ENCODE measurements at regions not wholly inside any gene's neighbourhood (a gene's known extent, or its start where the extent isn't known, plus 50 kb on each side); places are given as distances from the start of the nearest gene placed in this dataset.
A peak's percentile ranks its signal among the peaks of the same experiment; 100 is the strongest.
"Not testable (repeated sequence)": the region's sequence is repeated elsewhere in the genome, so short reads cannot be mapped to it uniquely, and the experiment has no call there.

DNA sequence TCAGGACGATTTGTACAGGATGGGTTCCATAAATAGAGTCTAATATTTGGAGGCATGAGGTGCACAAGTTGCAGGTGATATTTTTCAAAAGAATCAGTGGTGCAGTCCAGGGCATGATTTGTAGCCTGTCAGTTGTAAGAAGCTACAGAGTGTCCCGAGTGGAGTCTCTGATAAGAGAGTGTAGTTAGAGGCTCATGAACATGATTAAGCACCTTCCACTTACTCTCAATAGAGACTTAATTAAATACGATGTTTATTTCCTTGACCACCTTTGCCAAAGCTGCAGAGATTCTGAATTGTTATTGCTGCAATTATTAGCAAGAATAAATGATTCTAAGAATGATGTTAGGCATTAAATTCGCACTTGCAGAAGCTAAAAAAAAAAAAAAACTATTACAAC, 218.4 kb upstream of the LRTM1 start:
- Mint-ChIP-seq H3K4me1 (ENCODE audit: low read depth) (peaks cover 3% of the 10 kb centered on the region), H3K27me3 (peaks cover 10% of the 10 kb centered on the region), H3K36me3 (ENCODE audit: insufficient read depth) (no peaks in the 10 kb centered on the region), H3K27ac (no peak overlapping the region), H3K4me3 (ENCODE audit: low read depth) (no peak overlapping the region), H3K9me3 (ENCODE audit: low read depth) (no peaks in the 10 kb centered on the region)
- no peak for TF ChIP-seq CTCF (IDR thresholded peaks at IDR 0.05; ENCODE audit: unreplicated experiment)
- no peak for DNase-seq (ENCODE audit: low spot score, unreplicated experiment)

- no peak for DNase-seq (ENCODE audit: low spot score, unreplicated experiment)
- H3K4me3 Mint-ChIP-seq (ENCODE audit: low read depth), result no peak overlapping the region
- no peaks in the 10 kb centered on the region for H3K36me3 Mint-ChIP-seq (ENCODE audit: insufficient read depth)
- H3K4me1 Mint-ChIP-seq (ENCODE audit: low read depth), result no peaks in the 10 kb centered on the region
- H3K27ac Mint-ChIP-seq, result no peak overlapping the region
- H3K9me3 Mint-ChIP-seq (ENCODE audit: low read depth), result no peaks in the 10 kb centered on the region
- peaks cover 10% of the 10 kb centered on the region for H3K27me3 Mint-ChIP-seq
- TF ChIP-seq CTCF (IDR thresholded peaks at IDR 0.05; ENCODE audit: unreplicated experiment), result no peak
Observed at GRCh38 chr3:55144015-55144673, 216.3 kb upstream of the LRTM1 start.

- TF ChIP-seq CTCF (IDR thresholded peaks at IDR 0.05; ENCODE audit: unreplicated experiment), result no peak
- DNase-seq (ENCODE audit: low spot score, unreplicated experiment), result no peak
- no peaks in the 10 kb centered on the region for H3K36me3 Mint-ChIP-seq (ENCODE audit: insufficient read depth)
- H3K4me1 Mint-ChIP-seq (ENCODE audit: low read depth), result no peaks in the 10 kb centered on the region
- H3K9me3 Mint-ChIP-seq (ENCODE audit: low read depth), result no peaks in the 10 kb centered on the region
- peaks cover 8% of the 10 kb centered on the region for H3K27me3 Mint-ChIP-seq
- H3K4me3 Mint-ChIP-seq (ENCODE audit: low read depth), result no peak overlapping the region
- no peak overlapping the region for H3K27ac Mint-ChIP-seq
Observed at GRCh38 chr3:55143336-55143735, 215.5 kb upstream of the LRTM1 start.

DNA sequence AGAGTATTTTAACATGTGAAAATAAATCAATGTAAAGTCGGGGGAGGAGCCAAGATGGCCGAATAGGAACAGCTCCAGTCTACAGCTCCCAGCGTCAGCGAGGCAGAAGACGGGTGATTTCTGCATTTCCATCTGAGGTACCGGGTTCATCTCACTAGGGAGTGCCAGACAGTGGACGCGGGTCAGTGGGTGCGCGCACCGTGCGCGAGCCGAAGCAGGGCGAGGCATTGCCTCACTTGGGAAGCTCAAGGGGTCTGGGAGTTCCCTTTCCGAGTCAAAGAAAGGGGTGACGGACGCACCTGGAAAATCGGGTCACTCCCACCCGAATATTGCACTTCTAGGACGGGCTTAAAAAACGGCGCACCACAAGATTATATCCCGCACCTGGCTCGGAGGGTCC, 208.4 kb upstream of the LRTM1 start:
- H3K9me3 Mint-ChIP-seq (ENCODE audit: low read depth); H3K4me3 Mint-ChIP-seq (ENCODE audit: low read depth): not testable (repeated sequence)

GRCh38 chr3:55128225-55128823, 200.5 kb upstream of the LRTM1 start:
- no peak for TF ChIP-seq CTCF (IDR thresholded peaks at IDR 0.05; ENCODE audit: unreplicated experiment)
- Mint-ChIP-seq H3K27ac (peak overlapping the region; percentile 3), H3K4me1 (ENCODE audit: low read depth) (peaks cover 14% of the 10 kb centered on the region), H3K9me3 (ENCODE audit: low read depth) (no peaks in the 10 kb centered on the region), H3K4me3 (ENCODE audit: low read depth) (no peak overlapping the region), H3K27me3 (no peaks in the 10 kb centered on the region), H3K36me3 (ENCODE audit: insufficient read depth) (no peaks in the 10 kb centered on the region)
- no peak for DNase-seq (ENCODE audit: low spot score, unreplicated experiment)

More for the DNA sequence above, 208.4 kb upstream of the LRTM1 start:
- not testable (repeated sequence) for H3K4me1 Mint-ChIP-seq (ENCODE audit: low read depth); H3K36me3 Mint-ChIP-seq (ENCODE audit: insufficient read depth); DNase-seq (ENCODE audit: low spot score, unreplicated experiment); H3K27me3 Mint-ChIP-seq; H3K27ac Mint-ChIP-seq

DNA sequence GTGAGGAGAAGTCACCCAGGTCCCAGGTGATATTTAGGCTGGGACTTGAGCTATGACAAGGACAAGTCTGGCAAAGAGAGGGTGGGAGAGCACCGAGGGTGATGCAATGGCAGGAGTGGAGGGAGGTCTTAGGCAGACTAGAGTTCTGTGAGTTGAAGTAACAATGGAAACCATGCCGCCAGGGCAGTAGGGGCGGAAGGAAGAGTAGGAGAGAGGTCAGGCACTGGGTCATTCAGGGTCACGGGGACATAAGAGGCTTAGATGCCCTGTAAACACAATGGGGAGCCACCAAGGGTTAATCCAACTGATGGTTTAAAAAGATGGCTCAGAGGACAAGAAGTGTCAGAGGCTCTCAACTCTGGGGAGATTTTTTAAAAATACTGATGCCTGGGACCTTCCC, 199.7 kb upstream of the LRTM1 start:
- Mint-ChIP-seq H3K36me3 (ENCODE audit: insufficient read depth) (no peaks in the 10 kb centered on the region), H3K27ac (no peak overlapping the region), H3K9me3 (ENCODE audit: low read depth) (no peaks in the 10 kb centered on the region), H3K4me3 (ENCODE audit: low read depth) (no peak overlapping the region), H3K4me1 (ENCODE audit: low read depth) (peaks cover 14% of the 10 kb centered on the region), H3K27me3 (no peaks in the 10 kb centered on the region)
- no peak for DNase-seq (ENCODE audit: low spot score, unreplicated experiment)
- TF ChIP-seq CTCF (IDR thresholded peaks at IDR 0.05; ENCODE audit: unreplicated experiment), result no peak
